ENCODE measurements at regions not wholly inside any gene's neighbourhood (a gene's known extent, or its start where the extent isn't known, plus 50 kb on each side); places are given as distances from the start of the nearest gene placed in this dataset.
A peak's percentile ranks its signal among the peaks of the same experiment; 100 is the strongest.

DNA sequence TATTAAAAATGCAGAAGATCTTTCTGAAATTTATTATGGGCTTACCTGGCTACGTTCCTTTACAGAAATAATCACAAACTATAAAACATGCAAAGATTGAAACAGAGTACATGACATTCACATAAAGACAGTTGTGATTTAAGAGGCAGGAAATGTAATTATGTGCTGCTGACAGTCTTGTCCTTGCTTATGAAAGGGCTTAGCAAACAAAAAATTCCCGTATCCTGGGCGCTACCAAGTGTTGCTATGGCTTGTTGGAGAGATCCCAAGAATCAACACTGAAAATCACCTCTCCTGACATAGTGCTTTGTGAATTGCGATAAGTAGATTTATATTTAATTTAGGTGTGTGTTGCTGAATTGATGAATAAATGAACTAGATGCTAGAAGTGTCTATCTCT lies 352.5 kb upstream of the C9orf72 start:
- FAIRE-seq = peak; percentile 76

DNA sequence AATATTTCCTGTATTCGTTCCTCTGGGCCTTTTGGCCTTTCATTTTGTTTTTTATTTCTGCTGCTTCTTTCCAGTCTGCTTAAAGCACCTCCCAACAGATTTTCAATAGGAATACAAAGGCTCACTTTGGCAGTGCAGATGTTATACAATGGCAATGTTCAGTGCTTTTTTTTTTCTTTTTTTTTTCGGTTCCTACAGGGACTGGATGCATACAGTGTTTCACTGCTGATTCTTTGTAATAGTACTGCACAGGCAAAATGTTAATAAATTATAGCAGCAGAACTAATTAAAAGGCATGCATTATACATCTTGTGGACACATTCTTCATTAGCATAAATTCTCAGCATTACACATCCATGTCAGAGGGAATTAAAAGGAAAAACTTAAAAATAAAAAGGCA lies 356.6 kb upstream of the C9orf72 start:
- no peak for FAIRE-seq

DNA sequence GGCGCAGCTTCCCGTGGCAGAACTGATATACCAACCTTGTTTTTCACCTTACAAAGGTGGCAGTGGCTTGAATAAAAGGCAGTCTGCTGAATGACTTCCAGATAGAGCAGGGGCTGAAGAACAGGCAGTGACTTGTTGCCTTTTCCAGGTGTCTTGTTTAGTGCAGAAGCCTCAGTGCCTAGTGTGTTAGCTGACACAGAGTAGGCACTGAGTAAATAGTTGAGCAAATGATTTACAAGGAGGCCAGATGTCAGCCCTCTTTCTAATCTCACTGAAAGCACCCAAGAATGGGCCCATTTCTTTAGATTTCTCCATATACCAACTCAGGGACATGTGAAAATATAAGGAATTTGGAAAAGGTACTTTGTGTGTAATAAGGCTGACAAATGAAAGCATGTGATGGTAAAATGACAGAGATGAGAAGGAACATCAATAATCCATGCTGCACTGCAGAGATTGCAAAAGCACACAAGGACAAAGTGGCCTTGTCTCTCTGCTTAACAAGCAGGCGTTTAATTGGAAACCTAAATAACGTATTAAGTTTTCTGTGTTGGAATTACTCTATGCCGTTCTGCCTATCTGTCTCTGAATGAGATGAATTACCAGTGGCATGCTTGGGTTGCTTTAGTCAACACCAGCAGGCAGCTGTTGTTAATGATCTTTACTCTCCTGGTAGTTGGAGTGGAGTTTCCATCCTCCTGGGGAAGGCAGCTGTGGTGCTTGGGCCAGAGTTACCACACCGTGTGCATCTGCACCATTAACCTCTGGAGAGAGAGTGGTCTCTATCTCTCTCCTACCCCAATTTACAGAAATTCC lies 360.1 kb upstream of the C9orf72 start:
- no peak for FAIRE-seq

DNA sequence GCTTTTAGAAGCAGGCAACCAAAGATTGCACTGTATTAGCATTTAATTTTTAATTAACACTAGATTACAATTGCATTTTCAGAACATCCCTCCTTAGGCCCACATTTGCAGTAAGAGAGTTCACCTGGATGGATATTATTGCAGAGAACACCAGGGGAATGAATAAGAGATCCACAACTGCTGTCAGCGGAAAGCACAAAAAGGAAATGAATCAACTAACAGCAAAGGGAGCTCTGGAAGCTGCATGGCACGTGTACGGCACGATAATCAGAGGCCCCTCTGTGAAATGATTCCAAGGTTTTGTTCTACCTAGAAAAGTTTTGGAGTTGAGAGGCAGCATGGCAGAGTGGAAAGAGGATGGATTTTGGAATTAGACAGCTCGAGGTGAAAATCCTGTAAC lies 361.2 kb upstream of the C9orf72 start:
- FAIRE-seq = no peak

DNA sequence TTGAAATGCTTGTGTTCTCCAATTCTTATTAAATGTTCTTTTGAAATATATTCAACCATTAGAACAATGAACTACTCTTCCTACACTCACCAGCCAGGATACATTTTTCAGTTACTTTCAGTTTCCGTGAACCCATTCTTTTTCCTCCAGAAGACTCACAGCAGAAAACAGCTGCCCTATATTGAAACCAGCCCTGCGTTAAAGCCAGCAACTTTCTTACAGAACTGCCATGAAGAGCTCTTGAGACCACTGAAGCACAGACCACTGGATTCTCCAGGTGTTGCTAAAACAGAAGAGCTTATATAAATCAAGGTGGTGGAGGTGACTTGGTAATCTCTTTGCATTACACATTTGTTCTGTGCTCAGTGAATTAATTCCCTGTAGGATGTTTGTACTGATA lies 365.9 kb upstream of the C9orf72 start:
- no peak for FAIRE-seq

DNA sequence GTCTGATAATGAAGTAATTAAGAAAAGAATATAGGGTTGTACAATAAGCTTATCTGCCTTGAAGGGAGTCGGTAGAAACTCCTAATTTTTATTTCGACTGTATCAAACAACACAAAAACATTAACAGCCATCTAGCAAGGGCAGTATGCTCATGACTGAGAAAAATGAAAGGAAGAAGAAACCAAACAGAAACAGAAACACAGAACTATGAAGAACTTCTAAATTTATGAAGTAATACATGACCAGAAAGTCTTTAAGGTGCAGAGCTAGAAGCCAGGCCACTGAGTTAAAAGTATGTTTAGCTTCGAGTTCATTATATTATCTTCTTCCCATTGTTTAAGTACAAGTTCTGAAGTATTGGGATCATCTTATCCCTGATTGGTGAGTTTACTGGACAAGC lies 367.3 kb upstream of the C9orf72 start:
- no peak for FAIRE-seq

DNA sequence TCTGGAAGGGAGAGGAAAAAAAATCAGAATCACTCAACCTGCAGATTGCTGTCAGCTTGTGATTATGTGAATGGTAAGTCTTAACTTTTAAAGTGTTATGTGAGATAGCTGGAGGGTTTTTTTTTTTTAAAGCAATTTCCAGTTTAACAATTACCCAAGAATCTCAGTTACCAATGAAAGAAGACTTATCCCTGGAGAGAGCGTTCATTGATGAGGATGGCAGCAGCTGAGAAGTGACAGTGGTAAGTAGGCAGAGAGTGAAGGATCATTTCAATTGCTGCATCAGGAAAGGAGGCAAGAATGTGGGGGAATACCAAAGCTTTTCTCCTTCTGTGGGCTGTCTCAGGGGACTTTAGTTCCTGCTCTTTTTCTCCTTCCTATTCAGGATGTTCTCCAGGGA lies 370.2 kb upstream of the C9orf72 start:
- no peak for FAIRE-seq

DNA sequence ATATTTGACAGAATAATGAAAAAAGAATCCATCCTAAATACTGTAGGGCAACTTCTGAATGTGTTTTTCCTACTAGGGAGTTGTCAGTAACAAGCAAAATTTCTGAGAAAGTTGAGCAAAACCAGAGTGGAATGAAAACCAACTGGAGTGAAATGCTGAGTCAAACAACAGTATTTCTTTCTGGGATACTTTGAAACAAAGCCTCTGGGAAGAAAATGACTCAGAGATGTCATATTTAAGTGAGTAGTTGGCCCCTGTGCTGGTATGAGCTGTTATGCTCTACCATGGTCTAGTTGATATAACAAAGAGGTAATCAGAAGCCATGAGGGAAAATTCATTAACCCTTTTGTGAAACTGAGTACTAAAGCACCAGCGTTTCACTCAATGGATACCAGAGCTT lies 372.1 kb upstream of the C9orf72 start:
- FAIRE-seq = no peak

DNA sequence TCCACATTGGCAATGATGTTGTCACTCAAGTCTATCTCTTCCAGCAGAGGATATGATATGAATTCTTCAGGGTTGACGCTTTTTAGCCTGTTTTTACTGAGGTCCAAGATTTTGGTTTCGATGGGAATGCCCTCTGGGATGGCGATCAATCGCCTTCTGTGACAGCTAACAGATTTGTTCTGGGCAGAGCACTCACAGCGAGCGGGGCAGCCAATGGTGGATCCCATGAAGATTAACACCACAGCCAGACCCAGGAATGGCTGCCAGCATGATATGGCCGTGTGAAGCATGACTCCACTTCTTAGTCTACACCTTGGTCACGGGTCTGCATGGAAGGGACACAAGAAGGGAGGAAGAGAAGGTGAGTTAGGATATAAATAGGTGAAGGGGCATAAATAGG lies 377.1 kb upstream of the C9orf72 start:
- FAIRE-seq = no peak

DNA sequence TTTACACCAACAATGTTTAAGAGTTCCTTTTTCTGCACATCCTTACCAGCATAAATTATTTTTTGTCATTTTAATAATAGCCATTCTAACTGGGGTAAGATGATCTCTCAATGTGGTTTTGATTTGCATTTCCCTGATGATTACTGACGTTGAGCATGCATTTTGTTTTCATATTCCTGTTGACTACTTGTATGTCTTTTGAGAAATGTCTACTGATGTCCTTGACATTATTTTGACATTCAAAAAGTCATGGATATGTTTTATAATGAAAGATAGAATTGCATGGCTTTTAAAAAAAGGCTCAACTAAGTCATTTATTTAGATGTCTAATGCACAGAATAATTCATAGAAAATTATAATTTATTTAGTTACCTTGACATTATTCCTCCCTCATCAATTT lies 381.6 kb upstream of the C9orf72 start:
- FAIRE-seq = no peak

DNA sequence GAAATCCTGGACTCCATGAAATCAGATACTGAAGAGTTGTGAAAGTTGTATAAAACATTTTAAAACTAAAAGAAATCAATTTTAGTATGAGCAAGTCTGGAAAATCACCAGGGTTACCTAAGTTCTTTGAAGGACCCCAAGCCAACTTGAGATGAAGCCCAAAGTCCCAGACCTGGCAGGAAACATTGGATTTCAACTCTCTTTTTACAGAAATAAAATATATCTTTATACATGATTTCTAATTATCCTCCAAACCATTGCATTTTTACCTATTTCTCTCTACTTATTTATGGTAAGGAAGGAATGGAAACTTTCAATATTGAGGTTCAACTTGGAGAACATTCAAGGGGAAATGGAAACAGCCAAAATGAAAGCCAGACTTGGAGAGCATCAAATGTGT lies 390.6 kb upstream of the C9orf72 start:
- FAIRE-seq = no peak

DNA sequence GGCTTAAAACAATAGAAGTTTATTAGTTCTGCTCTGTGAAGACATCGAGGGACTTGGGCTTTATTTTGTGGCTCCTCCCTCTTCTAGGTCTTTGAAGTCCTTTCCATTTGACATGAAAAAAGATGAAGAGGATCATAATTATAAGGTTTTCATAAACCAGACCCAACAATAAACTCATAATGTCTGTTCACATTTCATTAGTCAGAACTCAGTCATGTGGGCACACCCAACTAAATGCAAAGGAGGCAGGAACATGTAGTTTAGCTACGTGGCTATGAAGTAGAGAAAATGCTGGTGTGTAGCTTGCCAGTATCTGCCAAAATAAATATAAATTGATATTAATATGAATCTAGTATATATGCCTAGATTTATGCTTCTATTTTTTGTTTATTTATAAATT lies 393.9 kb upstream of the C9orf72 start:
- no peak for FAIRE-seq

DNA sequence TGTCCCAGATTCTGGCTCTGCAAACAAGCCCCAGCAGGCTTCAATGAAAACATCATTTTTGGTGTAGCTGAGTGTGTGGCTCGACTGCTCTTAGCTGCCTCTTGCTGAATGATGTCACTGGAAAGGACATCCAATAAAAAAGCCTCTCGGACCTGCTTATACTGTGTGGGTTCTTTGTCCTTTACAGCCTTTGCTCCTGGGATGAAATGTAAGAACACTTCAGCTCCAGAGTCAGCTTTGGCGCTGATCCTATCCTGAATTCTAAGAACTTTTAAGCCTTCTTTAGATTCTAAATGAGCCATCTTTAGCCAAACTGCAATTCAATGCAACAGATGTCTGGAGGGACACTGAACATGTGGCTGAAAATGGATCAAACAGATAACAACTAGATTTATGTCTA lies 404.6 kb upstream of the C9orf72 start:
- no peak for FAIRE-seq

DNA sequence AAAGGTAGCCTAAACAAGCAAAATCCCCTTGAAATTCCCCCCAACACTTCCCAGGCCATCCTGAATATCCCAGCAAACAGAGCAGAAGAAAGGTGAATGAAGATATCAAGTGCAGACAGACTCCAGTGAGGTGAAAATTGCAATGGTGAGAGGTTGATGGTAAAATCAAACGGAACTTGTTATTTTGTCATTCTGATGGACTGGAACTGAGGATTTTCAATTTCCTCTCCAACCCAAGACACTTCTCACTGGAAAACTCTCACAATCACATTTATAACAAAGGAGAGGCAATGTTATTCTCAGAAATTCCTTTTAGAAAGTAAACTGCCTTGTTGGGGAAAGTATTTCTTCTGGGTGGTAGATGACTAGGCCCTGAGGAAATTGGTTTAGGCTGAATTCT lies 412.4 kb upstream of the C9orf72 start:
- no peak for FAIRE-seq

DNA sequence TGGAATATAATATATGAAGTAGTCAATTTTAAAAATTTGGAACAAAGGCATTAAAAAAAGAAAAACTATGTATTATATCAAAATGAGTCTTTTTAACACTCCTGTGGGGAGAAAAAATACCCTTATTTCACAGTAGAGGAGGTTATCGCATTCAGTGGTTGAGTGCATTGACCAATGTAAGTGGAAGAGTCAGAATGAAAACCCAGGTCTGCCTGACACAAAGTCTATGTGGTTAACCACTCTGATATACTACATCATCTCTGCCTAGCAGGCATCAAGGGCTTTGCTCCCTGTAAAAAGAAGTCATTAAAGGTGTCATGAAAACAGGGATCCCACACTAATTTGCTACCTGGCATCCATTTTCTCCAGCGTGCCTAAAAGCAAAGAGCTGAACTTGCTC lies 417.2 kb upstream of the C9orf72 start:
- FAIRE-seq = no peak

DNA sequence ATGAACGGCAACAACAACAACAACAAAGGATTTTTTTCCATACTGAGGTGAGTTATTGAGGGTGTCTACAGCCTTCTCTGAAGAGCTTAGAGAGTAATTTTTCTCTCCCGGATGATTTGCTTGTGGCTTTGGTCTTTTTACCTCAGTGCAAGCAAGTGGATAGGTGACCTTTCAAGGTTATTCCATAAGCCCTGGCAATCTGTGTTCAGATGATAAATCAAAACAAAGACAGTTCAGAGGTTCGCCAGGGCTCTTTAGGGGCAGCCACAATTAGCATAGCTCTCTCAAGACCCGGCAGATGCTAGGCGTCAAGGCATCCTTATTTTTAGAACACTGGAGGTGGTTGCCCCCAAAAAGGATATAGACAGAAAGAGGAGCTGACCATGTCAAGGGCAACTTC lies 417.9 kb upstream of the C9orf72 start:
- FAIRE-seq = no peak

DNA sequence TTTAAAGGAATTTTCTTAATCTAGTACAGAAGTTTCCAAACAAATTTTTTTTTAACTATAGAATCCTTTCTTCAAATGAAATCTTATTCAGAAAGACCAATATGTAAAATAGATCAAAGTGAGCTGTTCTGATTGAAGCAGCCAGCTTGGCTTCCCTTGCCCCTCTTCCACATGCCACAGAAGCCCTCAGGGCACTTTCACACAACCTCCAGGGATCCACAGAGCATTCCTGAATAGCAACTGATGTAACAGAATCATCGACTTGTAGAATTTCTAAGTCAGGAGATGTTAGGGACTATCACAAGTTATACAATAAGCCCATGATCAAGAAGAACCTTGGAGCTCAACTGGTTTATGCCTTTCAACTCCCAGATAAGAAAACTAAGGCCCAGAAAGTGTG lies 427.8 kb upstream of the C9orf72 start:
- no peak for FAIRE-seq

DNA sequence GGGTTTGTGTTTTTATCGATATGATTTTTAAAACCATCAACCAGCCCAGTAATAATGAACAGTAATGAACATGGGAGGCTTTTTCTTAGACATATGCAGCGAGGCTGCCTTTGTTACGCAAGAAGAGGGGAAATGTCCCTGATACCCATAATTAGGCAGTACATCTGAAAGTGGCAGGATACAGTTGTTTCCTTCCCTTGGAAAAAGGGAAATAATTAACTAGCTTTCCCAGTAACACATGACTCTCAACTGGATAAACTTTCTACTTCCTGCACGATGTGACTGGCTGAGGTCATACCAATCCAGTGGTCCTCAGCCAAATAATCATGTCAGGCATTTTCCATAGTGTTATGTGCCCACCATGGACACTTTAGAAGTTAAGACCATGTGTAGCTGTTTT lies 431.6 kb upstream of the C9orf72 start:
- FAIRE-seq = no peak

DNA sequence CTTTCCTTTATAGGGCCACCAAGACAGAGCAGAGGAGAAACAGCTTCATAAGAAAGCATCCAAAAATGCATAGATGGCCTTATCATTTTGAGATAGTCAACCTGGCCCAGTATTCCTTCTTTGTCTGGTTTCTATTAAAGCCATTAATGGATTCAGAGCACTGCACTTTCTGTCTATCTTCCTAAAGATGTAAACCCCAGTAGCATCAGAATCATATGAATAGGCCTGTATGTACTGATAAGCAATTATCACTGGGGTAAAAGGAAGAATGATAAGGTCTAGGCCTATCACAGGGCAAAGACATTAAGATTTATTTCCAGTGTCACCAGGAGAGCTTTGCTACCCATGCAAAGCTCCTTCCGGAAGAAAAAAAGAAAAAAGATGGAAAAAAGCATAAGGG lies 432.5 kb upstream of the C9orf72 start:
- no peak for FAIRE-seq

DNA sequence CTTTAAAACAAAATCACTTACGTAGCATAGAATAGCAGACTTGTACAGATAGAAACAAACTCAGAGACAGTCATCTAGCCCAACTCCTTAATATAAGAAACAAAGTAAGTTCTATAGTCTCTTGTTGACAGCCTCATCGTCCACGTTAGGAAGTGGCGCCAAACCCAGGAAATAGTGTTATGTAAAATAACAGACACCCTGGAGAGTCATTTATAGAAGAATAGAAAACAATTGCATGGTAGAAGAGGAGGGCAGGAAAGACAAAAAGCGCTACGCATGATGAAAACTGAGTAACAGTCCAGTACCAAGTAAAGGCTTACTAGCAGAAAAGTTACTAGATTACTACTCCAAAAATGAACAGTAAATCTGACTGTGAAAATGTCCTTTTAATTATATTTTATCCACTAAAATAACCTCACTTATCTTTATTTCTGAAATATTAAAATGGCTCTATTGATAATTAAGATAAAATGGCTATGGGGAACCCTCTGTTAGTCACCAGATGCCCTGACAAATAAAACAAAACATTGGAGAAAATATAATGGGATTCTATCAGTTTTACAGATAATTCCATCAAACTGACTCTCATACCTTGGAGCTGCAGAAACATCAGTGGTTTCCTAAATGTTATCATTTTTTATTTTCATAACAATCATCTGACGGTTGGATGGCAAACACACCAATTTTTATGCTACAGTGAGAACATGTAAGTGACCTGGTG lies 434.0 kb upstream of the C9orf72 start:
- FAIRE-seq = no peak

DNA sequence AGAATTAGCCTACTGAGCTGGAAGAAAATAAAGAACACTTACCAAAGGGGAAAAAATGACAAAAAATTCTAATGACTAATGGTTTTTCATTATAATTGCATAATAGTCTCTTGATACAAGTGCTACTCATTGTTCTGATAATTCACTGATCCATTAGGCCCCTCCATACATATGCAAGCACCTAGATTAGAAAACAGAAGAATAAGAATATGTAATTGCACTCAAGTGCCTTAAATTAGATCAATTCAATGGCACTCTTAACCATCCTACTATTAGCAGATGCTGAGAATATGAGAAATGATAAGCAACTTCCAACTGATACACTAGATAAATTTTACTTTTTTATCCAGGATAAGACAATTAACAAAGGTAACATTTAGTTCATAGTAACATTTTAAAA lies 440.9 kb upstream of the C9orf72 start:
- FAIRE-seq = no peak

DNA sequence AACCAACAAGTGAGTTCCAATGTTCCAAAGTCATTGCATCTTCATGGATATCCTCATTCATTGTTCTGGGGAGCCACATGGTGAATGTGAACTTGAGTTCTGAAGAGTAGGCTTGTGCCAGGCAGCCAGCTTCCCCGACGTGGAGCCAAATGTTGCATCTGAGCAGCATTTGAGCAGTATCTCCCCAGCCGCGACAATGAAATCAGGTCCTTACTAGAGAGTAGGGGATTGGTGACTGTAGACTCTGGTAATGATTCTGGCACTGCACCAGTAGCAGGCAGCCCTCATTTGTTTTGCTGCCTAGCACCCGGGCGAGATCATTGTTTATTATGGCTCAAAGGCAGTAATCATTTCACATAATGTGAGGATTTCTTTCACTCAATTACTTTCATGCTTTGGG lies 451.4 kb upstream of the C9orf72 start:
- FAIRE-seq = peak; percentile 5

DNA sequence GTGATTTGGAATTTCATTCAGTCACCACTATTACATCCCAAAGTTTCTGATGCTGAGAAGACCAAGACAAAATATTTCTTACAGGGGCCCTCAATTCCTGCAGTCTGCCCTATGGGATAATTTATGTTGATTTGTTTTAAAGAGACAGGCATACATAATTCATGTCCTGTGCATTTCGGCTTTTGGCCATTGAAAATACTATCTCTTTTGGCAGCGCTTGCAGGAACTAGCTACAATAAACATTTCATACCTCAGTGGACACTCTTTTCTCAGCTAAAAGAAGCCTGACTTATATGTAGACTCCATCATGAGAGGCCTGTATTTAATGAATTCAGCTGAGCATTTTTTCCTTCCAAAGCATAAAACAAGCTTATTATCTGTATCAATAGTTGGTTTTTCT lies 451.9 kb upstream of the C9orf72 start:
- no peak for FAIRE-seq

DNA sequence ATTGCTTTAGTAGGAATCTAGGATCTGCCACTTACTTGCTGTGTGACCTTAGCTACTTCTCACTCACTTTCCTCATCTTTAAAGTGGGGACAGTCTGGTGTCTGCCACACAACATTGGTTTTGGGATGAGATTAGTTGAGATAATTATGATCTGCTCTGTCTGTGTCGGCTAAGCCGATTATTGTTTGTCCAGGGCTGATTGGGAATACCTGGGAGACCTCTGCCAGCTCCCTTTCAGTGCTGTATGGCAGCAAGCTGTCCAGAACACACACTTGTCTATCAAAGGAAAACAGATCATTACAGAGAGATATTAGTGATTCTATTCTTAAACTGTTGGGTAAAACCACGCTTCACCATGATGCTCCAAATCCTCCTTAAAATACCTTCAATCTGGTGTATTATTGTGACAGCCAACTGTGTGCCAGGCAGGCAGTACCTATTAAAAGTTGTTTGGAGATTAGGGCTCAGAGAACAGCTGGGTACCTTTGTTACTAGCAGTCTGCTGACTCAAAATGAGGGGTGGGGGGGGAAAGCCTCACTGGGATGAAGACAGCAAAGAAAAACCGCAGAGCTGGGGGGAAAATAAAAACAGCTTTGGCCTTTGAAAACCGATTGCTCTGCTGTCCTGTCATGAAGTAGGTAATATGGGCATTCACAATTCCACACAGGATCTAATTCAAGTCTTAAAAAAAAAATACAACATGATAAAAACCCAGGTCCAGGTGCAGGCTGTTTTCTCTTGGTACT lies 458.4 kb upstream of the C9orf72 start:
- no peak for FAIRE-seq

Measured in islet of Langerhans (tissue), 1 donor.